ENCODE measurements at regions not wholly inside any gene's neighbourhood (a gene's known extent, or its start where the extent isn't known, plus 50 kb on each side); places are given as distances from the start of the nearest gene placed in this dataset.

DNA sequence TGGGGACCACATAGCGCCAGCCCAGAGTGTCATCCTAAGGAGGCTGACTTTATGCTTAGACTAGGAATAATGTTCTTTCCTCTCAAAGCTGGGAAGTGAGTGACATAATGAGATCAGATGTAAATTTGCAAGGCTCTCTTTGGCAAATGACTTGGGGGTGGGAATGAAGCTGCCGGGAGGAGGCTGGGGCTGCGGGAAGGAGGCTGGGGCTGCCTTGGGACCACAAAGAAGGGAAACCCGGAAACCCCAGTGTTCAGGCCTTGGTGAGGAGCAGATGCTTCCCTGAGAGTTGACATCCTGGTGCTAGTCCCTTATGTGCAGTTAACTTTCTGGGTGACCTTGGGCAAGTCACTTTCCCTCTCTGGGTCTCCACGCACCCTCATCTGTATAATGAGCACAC is 182.0 kb downstream of the CHST1 start:
- TF ChIP-seq, protein P1, sequence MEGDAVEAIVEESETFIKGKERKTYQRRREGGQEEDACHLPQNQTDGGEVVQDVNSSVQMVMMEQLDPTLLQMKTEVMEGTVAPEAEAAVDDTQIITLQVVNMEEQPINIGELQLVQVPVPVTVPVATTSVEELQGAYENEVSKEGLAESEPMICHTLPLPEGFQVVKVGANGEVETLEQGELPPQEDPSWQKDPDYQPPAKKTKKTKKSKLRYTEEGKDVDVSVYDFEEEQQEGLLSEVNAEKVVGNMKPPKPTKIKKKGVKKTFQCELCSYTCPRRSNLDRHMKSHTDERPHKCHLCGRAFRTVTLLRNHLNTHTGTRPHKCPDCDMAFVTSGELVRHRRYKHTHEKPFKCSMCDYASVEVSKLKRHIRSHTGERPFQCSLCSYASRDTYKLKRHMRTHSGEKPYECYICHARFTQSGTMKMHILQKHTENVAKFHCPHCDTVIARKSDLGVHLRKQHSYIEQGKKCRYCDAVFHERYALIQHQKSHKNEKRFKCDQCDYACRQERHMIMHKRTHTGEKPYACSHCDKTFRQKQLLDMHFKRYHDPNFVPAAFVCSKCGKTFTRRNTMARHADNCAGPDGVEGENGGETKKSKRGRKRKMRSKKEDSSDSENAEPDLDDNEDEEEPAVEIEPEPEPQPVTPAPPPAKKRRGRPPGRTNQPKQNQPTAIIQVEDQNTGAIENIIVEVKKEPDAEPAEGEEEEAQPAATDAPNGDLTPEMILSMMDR (IDR thresholded peaks at IDR 0.05): no peak
- no peak for TF ChIP-seq POLR2A (IDR thresholded peaks at IDR 0.05)

All from gastroesophageal sphincter (tissue), 3 donors.